H1 (cell line): ENCODE measurements at regions not wholly inside any gene's neighbourhood (a gene's known extent, or its start where the extent isn't known, plus 50 kb on each side); places are given as distances from the start of the nearest gene placed in this dataset.

ENCODE experiments used
- CTCF ChIA-PET: fragments of 300-600 bp; sonication (Branson Sonifier 250); formaldehyde crosslinking; loops from one replicate; lab custom pipeline; 2021; ENCODE audit not compliant: partially characterized antibody; lab: Charles Lee
- POLR2A ChIA-PET: fragments of 300-600 bp; sonication (Branson Sonifier 250); formaldehyde crosslinking; loops from one replicate; lab custom pipeline; 2021; ENCODE audit warnings: inconsistent platforms; ENCODE audit not compliant: partially characterized antibody; lab: Charles Lee
- DNase-seq, 2 experiments: peaks; one replicate each; pipeline versions ENCODE4 v3.0.0 to v3.0.0-alpha.2; 2010 to 2022; ENCODE audit warnings: low spot score in 2 of 2, low read depth in 1 of 2, mixed read lengths in 1 of 2
- FAIRE-seq: peaks from 2 replicates; lab custom pipeline; 2011; peaks lifted over from hg19 to GRCh38; lab: Jason Lieb, UNC
- H2AFZ ChIP-seq: 2 replicates; pipeline ENCODE4 v1.8.1; 2012; ENCODE audit warnings: low read length, inconsistent platforms
- H2AK5ac ChIP-seq: 2 replicates; pipeline ENCODE4 v1.6.1; 2013; ENCODE audit warnings: low read depth, low read length
- H2BK120ac ChIP-seq: replicated peaks from 2 replicates; pipeline ENCODE3; 2013; ENCODE audit warnings: low read depth, low read length, inconsistent platforms
- H2BK12ac ChIP-seq: 2 replicates; pipeline ENCODE4 v1.6.1; 2013; ENCODE audit warnings: low read depth, low read length
- H2BK15ac ChIP-seq: 2 replicates; pipeline ENCODE4 v1.6.1; 2013; ENCODE audit warnings: low read length
- H2BK20ac ChIP-seq: 2 replicates; pipeline ENCODE4 v1.6.1; 2013; ENCODE audit warnings: low read length
- H2BK5ac ChIP-seq: 2 replicates; pipeline ENCODE4 v1.6.1; 2013; ENCODE audit warnings: low read depth, low read length
- H3K14ac ChIP-seq: 2 replicates; pipeline ENCODE4 v1.6.1; 2013; ENCODE audit warnings: inconsistent platforms; ENCODE audit not compliant: insufficient read length
- H3K18ac ChIP-seq: 2 replicates; pipeline ENCODE4 v1.6.1; 2013; ENCODE audit warnings: low read length; ENCODE audit errors: extremely low read depth
- H3K23ac ChIP-seq: 2 replicates; pipeline ENCODE4 v1.6.1; 2013; ENCODE audit warnings: inconsistent platforms; ENCODE audit not compliant: insufficient read length
- H3K23me2 ChIP-seq: 2 replicates; pipeline ENCODE4 v1.6.1; 2013; ENCODE audit warnings: low read depth, low read length
- H3K27ac ChIP-seq: 2 replicates; pipeline ENCODE4 v1.6.1; 2011; ENCODE audit warnings: low read depth, low read length, inconsistent platforms
- H3K27me3 ChIP-seq, 4 experiments: replicated peaks in 1 of 4; 1 replicate in 1 of 4; 2 replicates in 3 of 4; pipeline versions ENCODE4 v1.6.1 to v1.8.1; 2011 to 2013; ENCODE audit warnings: low read length in 3 of 4, mild to moderate bottlenecking in 3 of 4, inconsistent platforms in 2 of 4, mixed read lengths in 2 of 4, moderate library complexity in 1 of 4; ENCODE audit not compliant: control insufficient read depth in 3 of 4, insufficient read depth in 3 of 4; ENCODE audit errors: extremely low read depth in 1 of 4
- H3K36me3 ChIP-seq, 4 experiments: 2 replicates each; pipeline versions ENCODE4 v1.6.1 to v1.8.1; 2011 to 2013; ENCODE audit warnings: mild to moderate bottlenecking in 4 of 4, low read length in 3 of 4, moderate library complexity in 2 of 4, control low read depth in 1 of 4, inconsistent platforms in 1 of 4; ENCODE audit not compliant: insufficient read depth in 4 of 4, control insufficient read depth in 2 of 4
- H3K4ac ChIP-seq: replicated peaks from 2 replicates; pipeline ENCODE3; 2013; ENCODE audit warnings: low read length, low read depth, mixed read lengths, inconsistent platforms; ENCODE audit not compliant: insufficient read length
- H3K4me1 ChIP-seq, 4 experiments: replicated peaks in 1 of 4; 1 replicate in 1 of 4; 2 replicates in 3 of 4; pipeline versions ENCODE4 v1.6.1 to v1.8.1; 2011 to 2013; ENCODE audit warnings: low read length in 3 of 4, inconsistent platforms in 2 of 4, mixed read lengths in 1 of 4; ENCODE audit not compliant: insufficient read depth in 4 of 4, control insufficient read depth in 3 of 4
- H3K4me2 ChIP-seq, 2 experiments: 2 replicates each; pipeline versions ENCODE4 v1.6.1 to v1.8.1; 2011 to 2013; ENCODE audit warnings: low read depth in 2 of 2, low read length in 2 of 2, control low read depth in 1 of 2, inconsistent platforms in 1 of 2, mild to moderate bottlenecking in 1 of 2; ENCODE audit not compliant: insufficient read depth in 1 of 2
- H3K4me3 ChIP-seq, 4 experiments: fragments of 200-600, 300-600 bp in 1 of 4; sonication (generic), shearing (Covaris generic), sonication (Bioruptor Twin) in 1 of 4; 2 replicates each; pipeline versions ENCODE4 v1.5.1 to v1.8.1; 2011 to 2016; ENCODE audit warnings: low read length in 4 of 4, low read depth in 3 of 4, control low read depth in 2 of 4, inconsistent platforms in 2 of 4, mild to moderate bottlenecking in 2 of 4, mixed read lengths in 1 of 4, moderate library complexity in 1 of 4; ENCODE audit not compliant: insufficient read depth in 2 of 4; ENCODE audit errors: extremely low read depth in 1 of 4
- H3K56ac ChIP-seq: replicated peaks from 2 replicates; pipeline ENCODE3; 2013; ENCODE audit warnings: low read depth, mild to moderate bottlenecking, mixed read lengths, low read length, inconsistent platforms; ENCODE audit not compliant: insufficient read length
- H3K79me1 ChIP-seq: 2 replicates; pipeline ENCODE4 v1.6.1; 2013; ENCODE audit warnings: low read depth, low read length, control low read depth
- H3K79me2 ChIP-seq, 2 experiments: 2 replicates each; pipeline versions ENCODE4 v1.6.1 to v1.8.1; 2012 to 2013; ENCODE audit warnings: low read length in 2 of 2, mild to moderate bottlenecking in 2 of 2, inconsistent platforms in 1 of 2; ENCODE audit not compliant: insufficient read depth in 2 of 2, control insufficient read depth in 1 of 2
- H3K9ac ChIP-seq, 4 experiments: replicated peaks in 1 of 4; 1 replicate in 1 of 4; 2 replicates in 3 of 4; pipeline versions ENCODE4 v1.6.1 to v1.8.1; 2011 to 2013; ENCODE audit warnings: low read depth in 3 of 4, low read length in 3 of 4, control low read depth in 2 of 4, mild to moderate bottlenecking in 2 of 4, moderate library complexity in 2 of 4, inconsistent platforms in 1 of 4; ENCODE audit errors: extremely low read depth in 1 of 4
- H3K9me3 ChIP-seq, 2 experiments: 2 replicates each; pipeline versions ENCODE4 v1.6.1 to v1.8.1; 2012 to 2013; ENCODE audit warnings: mild to moderate bottlenecking in 2 of 2, moderate library complexity in 2 of 2, control low read depth in 1 of 2, inconsistent platforms in 1 of 2, low read depth in 1 of 2, low read length in 1 of 2, mixed read lengths in 1 of 2; ENCODE audit not compliant: insufficient read depth in 2 of 2
- H4K20me1 ChIP-seq, 2 experiments: replicated peaks in 1 of 2; 2 replicates each; pipeline versions ENCODE3 to v1.8.1; 2011 to 2013; ENCODE audit warnings: inconsistent platforms in 2 of 2, low read length in 2 of 2, mild to moderate bottlenecking in 1 of 2; ENCODE audit not compliant: insufficient read depth in 2 of 2, control insufficient read depth in 1 of 2
- H4K5ac ChIP-seq: 2 replicates; pipeline ENCODE4 v1.6.1; 2013; ENCODE audit warnings: low read length, low read depth, mixed read lengths, inconsistent platforms; ENCODE audit not compliant: insufficient read length
- H4K8ac ChIP-seq: 2 replicates; pipeline ENCODE4 v1.8.0; 2013; ENCODE audit warnings: mild to moderate bottlenecking, moderate library complexity, low read length, inconsistent platforms; ENCODE audit not compliant: insufficient read depth; ENCODE audit errors: extremely low read depth
- H4K91ac ChIP-seq: replicated peaks from 2 replicates; pipeline ENCODE3; 2013; ENCODE audit warnings: low read length, mixed read lengths, inconsistent platforms; ENCODE audit not compliant: insufficient read length
- EP300 ChIP-seq, 2 experiments: IDR thresholded peaks; 1 replicate in 1 of 2; 2 replicates in 1 of 2; pipeline ENCODE4 v1.6.1; 2011 to 2012; ENCODE audit warnings: low read depth in 2 of 2, low read length in 2 of 2, mild to moderate bottlenecking in 2 of 2, borderline replicate concordance in 1 of 2, inconsistent platforms in 1 of 2, moderate library complexity in 1 of 2
- RAD21 ChIP-seq, 2 experiments: IDR thresholded peaks in 1 of 2; conservative IDR thresholded peaks in 1 of 2; 2 replicates each; pipeline ENCODE4 v1.6.1; 2011; ENCODE audit warnings: low read depth in 2 of 2, low read length in 2 of 2, improper control_type of control experiment in 1 of 2, inconsistent platforms in 1 of 2, mild to moderate bottlenecking in 1 of 2, moderate library complexity in 1 of 2
- SP2 ChIP-seq: IDR thresholded peaks from 2 replicates; pipeline ENCODE4 v1.6.1; 2012; ENCODE audit warnings: mild to moderate bottlenecking, low read length, inconsistent platforms
- SP4 ChIP-seq: IDR thresholded peaks from 2 replicates; pipeline ENCODE4 v1.6.1; 2012; ENCODE audit warnings: low read length, inconsistent platforms
- TF ChIP-seq, protein P1 (sequence below): IDR thresholded peaks from 2 replicates; pipeline ENCODE4 v1.6.1; 2012; ENCODE audit warnings: inconsistent platforms

DNA sequence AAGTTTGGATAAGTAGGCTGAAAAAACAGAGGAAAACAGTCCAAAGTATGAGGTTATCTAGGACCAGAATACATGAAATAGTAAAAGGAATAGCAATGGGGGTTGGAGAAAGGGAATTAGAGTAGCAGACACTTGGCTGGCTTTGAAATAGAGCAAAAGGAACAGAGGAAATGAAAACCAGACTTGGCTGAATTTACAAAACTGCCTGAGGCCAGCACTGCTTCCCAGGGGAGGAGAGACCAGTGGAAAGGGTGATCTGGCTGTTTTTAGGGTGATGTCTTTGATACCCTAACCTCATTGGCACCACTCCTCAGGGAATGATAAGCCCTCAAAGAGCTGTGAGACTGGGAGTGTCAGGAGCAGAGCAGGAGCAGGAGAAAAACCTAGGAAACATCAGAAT is 413.4 kb upstream of the SLC30A5 start:
- ChIA-PET CTCF (no interaction called here), POLR2A (no interaction called here)
- no peaks in the 10 kb centered on the region for H3K36me3 ChIP-seq
- no peaks in the 10 kb centered on the region for H3K79me1 ChIP-seq
- H4K8ac ChIP-seq = no peak overlapping the region
- H2AK5ac ChIP-seq = no peak overlapping the region
- DNase-seq (no peak), FAIRE-seq (no peak)
- H3K14ac ChIP-seq = no peak overlapping the region
- H2BK15ac ChIP-seq = no peak overlapping the region
- no peak overlapping the region for H3K27ac ChIP-seq
- no peak overlapping the region for H2BK120ac ChIP-seq
- no peak overlapping the region for H2BK20ac ChIP-seq
- no peak overlapping the region for H3K18ac ChIP-seq
- H3K79me2 ChIP-seq = no peaks in the 10 kb centered on the region
- H3K9ac ChIP-seq = no peak overlapping the region
- no peaks in the 10 kb centered on the region for H3K23me2 ChIP-seq
- no peak overlapping the region for H4K91ac ChIP-seq
- H3K56ac ChIP-seq = no peak overlapping the region
- H4K5ac ChIP-seq = no peak overlapping the region
- no peak overlapping the region for H3K4me2 ChIP-seq
- no peaks in the 10 kb centered on the region for H4K20me1 ChIP-seq
- H2BK5ac ChIP-seq = no peak overlapping the region
- H3K4me1 ChIP-seq = no peaks in the 10 kb centered on the region
- no peak overlapping the region for H2AFZ ChIP-seq
- H3K27me3 ChIP-seq = no peaks in the 10 kb centered on the region
- no peak overlapping the region for H3K4ac ChIP-seq
- H2BK12ac ChIP-seq = no peak overlapping the region
- no peak overlapping the region for H3K23ac ChIP-seq
- no peak overlapping the region for H3K4me3 ChIP-seq
- no peaks in the 10 kb centered on the region for H3K9me3 ChIP-seq
- TF ChIP-seq EP300 (IDR thresholded peaks at IDR 0.05; ENCODE audit: borderline replicate concordance in 1 of 2, low read depth in 2 of 2, low read length in 2 of 2) (no peak), SP2 (no peak), RAD21 (IDR thresholded peaks at IDR 0.05 in 1 of 2, conservative IDR thresholded peaks at IDR 0.05 in 1 of 2; ENCODE audit: low read depth in 2 of 2, low read length in 2 of 2) (no peak), SP4 (no peak)
- TF ChIP-seq, protein P1, sequence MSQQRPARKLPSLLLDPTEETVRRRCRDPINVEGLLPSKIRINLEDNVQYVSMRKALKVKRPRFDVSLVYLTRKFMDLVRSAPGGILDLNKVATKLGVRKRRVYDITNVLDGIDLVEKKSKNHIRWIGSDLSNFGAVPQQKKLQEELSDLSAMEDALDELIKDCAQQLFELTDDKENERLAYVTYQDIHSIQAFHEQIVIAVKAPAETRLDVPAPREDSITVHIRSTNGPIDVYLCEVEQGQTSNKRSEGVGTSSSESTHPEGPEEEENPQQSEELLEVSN = no peak
